ENCODE measurements at regions not wholly inside any gene's neighbourhood (a gene's known extent, or its start where the extent isn't known, plus 50 kb on each side); places are given as distances from the start of the nearest gene placed in this dataset.
"Not testable (repeated sequence)": the region's sequence is repeated elsewhere in the genome, so short reads cannot be mapped to it uniquely, and the experiment has no call there.

DNA sequence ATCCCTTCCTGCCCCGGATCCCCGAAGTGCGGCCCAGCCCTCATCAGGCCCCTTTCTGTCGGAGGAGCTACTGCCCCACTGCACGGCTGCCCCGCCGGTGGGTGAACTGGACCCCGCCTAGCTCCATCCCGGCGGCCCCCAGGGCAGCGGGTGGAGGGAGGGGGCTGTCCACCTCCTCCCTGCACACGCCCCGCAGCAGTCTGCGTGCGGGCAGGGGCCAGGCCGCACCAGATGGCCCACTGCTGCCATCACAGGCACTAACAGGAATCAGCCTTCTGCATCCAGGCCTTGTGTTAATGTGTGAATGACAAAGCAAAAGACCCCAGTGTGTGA is 54.9 kb upstream of the UNC93A start:
- TF ChIP-seq POLR2A (IDR thresholded peaks at IDR 0.05) (no peak), POLR2AphosphoS5 (IDR thresholded peaks at IDR 0.05) (no peak), EP300 (IDR thresholded peaks at IDR 0.05; ENCODE audit: low read depth) (no peak)
- TF ChIP-seq, protein P1, sequence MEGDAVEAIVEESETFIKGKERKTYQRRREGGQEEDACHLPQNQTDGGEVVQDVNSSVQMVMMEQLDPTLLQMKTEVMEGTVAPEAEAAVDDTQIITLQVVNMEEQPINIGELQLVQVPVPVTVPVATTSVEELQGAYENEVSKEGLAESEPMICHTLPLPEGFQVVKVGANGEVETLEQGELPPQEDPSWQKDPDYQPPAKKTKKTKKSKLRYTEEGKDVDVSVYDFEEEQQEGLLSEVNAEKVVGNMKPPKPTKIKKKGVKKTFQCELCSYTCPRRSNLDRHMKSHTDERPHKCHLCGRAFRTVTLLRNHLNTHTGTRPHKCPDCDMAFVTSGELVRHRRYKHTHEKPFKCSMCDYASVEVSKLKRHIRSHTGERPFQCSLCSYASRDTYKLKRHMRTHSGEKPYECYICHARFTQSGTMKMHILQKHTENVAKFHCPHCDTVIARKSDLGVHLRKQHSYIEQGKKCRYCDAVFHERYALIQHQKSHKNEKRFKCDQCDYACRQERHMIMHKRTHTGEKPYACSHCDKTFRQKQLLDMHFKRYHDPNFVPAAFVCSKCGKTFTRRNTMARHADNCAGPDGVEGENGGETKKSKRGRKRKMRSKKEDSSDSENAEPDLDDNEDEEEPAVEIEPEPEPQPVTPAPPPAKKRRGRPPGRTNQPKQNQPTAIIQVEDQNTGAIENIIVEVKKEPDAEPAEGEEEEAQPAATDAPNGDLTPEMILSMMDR (IDR thresholded peaks at IDR 0.05), result no peak
- in situ Hi-C loops (cut with MboI; ENCODE audit: low pct_ligation_motif_present in 1 of 4, low pct_unique_long_range_greater_than_20kb in 1 of 4, low sequenced_read_pairs in 3 of 4), result no loop called here
- Histone ChIP-seq H3K27me3 (peaks cover 14% of the 10 kb centered on the region), H3K9me3 (no peaks in the 10 kb centered on the region), H3K27ac (no peak overlapping the region), H3K4me3 (no peak overlapping the region), H3K36me3 (no peaks in the 10 kb centered on the region), H3K4me1 (no peaks in the 10 kb centered on the region)
- intact Hi-C loops (cut with DNase I; ENCODE audit: low total_unique reads), result no loop called here
- 100% methylated on average over 1 of the region's 16 CpGs; no CpG with 5 or more reads in 1 of the 2 donors for WGBS, 2 donors (ENCODE audit: low coverage in 1 of 2)
- DNase-seq, result no peak

DNA sequence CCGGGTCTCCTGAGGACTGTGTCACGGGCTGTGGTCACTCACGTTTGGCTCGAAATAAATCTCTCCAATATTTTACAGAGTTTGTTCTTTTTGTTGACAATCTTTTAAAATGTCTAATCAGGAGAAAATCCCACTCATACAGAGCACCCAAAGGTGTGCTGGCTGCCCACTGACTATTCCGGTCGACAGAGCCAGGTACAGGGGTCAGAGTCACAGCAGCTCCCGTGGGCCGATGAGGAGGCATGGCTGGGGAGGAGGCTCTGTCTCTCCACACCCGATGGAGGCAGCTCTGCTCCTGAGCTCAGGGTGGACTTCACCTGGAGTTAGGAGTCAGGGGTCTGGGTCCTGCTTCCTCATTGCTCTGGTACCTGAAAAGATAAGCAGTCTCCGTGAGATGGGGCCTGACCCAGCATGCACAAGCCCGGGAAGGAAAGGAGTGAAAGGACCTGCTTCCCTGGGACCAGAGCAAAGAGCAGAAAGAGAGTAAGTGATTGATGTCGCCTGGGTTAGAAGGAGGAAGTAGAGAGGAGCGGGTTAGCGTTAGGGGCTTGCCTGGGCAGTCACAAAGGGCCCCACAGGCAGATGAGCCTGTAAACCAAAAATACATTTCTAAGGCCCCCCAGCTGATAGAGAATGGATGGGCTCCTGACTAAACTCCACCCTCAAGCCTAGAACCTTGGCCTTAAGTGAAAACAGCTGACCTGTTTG is 53.5 kb upstream of the UNC93A start:
- no peak for DNase-seq
- Histone ChIP-seq H3K4me1 (peaks cover 0 to 4% (median 0%) of the 10 kb centered on the region in 4 donors), H3K4me3 (no peak overlapping the region), H3K27me3 (peaks cover 14% of the 10 kb centered on the region), H3K9me3 (no peaks in the 10 kb centered on the region), H3K36me3 (no peaks in the 10 kb centered on the region), H3K27ac (no peak overlapping the region)
- in situ Hi-C loops (cut with MboI; ENCODE audit: low pct_ligation_motif_present in 1 of 4, low pct_unique_long_range_greater_than_20kb in 1 of 4, low sequenced_read_pairs in 3 of 4), result no loop called here
- WGBS, 2 donors (ENCODE audit: low coverage in 1 of 2), result 85% methylated on average over 14 of the region's 14 CpGs; no CpG with 5 or more reads in 1 of the 2 donors
- intact Hi-C loops (cut with DNase I; ENCODE audit: low total_unique reads), result no loop called here
- TF ChIP-seq, protein P1 (IDR thresholded peaks at IDR 0.05), result no peak
- no peak for TF ChIP-seq POLR2A (IDR thresholded peaks at IDR 0.05)
- TF ChIP-seq EP300 (IDR thresholded peaks at IDR 0.05; ENCODE audit: low read depth), result no peak
- TF ChIP-seq POLR2AphosphoS5 (IDR thresholded peaks at IDR 0.05), result no peak

DNA sequence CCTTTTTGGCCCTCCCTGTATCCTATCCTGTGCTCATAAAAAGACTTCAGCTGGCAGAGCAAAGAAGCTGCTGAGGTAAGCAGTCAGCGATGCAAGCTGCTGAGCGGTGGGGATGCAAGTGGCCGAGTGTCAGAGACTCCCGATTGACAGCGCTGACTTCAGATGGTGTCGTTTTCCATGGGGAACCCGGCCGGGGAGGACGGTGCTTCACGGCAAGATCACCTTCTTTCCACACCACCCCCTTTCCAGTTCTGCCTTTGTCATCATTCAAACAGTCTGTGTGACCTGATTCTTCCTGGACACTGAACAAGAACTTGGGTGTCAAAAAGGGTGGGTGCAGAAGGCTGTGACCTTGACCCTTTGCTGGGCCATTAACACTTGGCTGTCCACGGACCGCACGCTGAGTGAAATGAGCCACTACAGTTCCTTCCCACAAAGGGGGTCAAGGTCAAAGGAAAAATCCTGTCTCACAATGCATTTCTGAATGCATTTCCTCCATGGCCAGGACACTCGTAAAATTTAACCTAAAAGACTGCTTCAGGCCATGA is 52.9 kb upstream of the UNC93A start:
- no peaks in the 10 kb centered on the region for H3K36me3 ChIP-seq
- DNase-seq, result no peak
- peaks cover 0 to 4% (median 0%) of the 10 kb centered on the region in 4 donors for H3K4me1 ChIP-seq
- intact Hi-C loops (cut with DNase I; ENCODE audit: low total_unique reads) (no loop called here), in situ Hi-C loops (cut with MboI; ENCODE audit: low pct_ligation_motif_present in 1 of 4, low pct_unique_long_range_greater_than_20kb in 1 of 4, low sequenced_read_pairs in 3 of 4) (no loop called here)
- no peak overlapping the region for H3K4me3 ChIP-seq
- no peaks in the 10 kb centered on the region for H3K9me3 ChIP-seq
- no peak overlapping the region for H3K27ac ChIP-seq
- H3K27me3 ChIP-seq, result peaks cover 14% of the 10 kb centered on the region
- WGBS, 2 donors (ENCODE audit: low coverage in 1 of 2), result 68 to 93% methylated on average over 3 to 14 of the region's 14 CpGs
- TF ChIP-seq POLR2A (IDR thresholded peaks at IDR 0.05) (no peak), POLR2AphosphoS5 (IDR thresholded peaks at IDR 0.05) (no peak), EP300 (IDR thresholded peaks at IDR 0.05; ENCODE audit: low read depth) (no peak)
- TF ChIP-seq, protein P1 (IDR thresholded peaks at IDR 0.05), result no peak

DNA sequence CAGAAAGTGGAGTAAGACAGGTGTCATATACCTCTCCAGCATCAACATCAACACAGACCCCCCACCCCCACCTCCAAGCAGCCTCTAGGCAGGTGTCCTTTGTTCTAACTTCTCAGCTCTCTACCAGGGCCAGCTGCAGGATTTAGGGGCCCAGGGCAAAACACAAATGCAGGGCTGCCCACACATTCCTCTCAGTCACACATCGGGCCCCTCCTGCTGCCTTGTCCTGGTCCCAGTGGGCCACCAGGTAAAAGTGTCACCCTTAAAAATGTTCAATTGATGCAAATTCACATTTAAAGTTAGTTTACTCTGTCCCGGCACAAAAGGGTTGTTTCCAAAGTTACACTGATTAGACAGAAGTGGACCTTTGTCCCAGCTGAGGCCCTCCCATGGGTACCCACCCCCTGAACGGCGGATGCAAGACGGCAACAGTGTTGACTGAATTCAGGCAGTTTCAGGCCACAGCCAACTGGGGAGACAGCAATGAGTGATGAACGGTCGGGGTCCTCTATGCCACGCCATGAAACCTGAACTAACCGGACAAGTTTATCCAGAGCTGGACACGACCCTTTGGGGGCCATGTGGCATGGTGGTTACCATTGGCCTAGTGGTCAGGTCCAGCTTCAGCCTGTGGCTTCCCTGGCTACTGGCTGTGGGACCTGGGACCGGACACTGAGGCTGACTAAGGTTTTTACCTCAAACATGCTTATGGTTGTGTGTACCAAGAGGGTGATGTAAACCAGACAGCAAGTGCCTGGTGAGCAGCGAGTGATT is 52.2 kb upstream of the UNC93A start:
- peaks cover 0 to 4% (median 0%) of the 10 kb centered on the region in 4 donors for H3K4me1 ChIP-seq
- no peaks in the 10 kb centered on the region for H3K36me3 ChIP-seq
- no peak overlapping the region for H3K27ac ChIP-seq
- no peak overlapping the region for H3K4me3 ChIP-seq
- DNase-seq, result no peak
- H3K9me3 ChIP-seq, result no peaks in the 10 kb centered on the region
- TF ChIP-seq, protein P1 (IDR thresholded peaks at IDR 0.05), result no peak
- TF ChIP-seq EP300 (IDR thresholded peaks at IDR 0.05; ENCODE audit: low read depth), result no peak
- TF ChIP-seq POLR2A (IDR thresholded peaks at IDR 0.05), result no peak
- TF ChIP-seq POLR2AphosphoS5 (IDR thresholded peaks at IDR 0.05), result no peak
- intact Hi-C loops (cut with DNase I; ENCODE audit: low total_unique reads), result no loop called here
- peaks cover 8% of the 10 kb centered on the region for H3K27me3 ChIP-seq
- in situ Hi-C loops (cut with MboI; ENCODE audit: low pct_ligation_motif_present in 1 of 4, low pct_unique_long_range_greater_than_20kb in 1 of 4, low sequenced_read_pairs in 3 of 4), result no loop called here
- WGBS, 2 donors (ENCODE audit: low coverage in 1 of 2), result 67 to 100% methylated on average over 1 to 12 of the region's 12 CpGs

DNA sequence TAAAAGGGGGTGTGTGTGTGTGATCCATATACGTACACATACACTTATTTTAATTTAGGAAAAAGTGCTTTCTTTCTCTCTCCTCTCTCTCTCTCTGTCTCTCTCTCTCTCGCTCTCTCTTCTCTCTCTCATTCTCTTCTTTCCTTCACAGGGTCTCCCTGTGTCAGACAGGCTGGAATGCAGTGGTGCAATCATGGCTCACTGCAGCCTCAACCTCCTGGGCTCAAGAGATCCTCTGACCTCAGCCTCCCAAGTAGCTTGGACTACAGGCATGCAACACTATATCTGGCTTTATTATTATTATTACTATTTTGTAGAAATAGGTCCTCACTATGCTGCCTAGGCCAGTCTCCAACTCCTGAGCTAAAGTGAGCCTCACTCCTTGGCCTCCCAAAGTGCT is 51.6 kb upstream of the UNC93A start:
- H3K27ac ChIP-seq; H3K36me3 ChIP-seq; H3K4me1 ChIP-seq; H3K9me3 ChIP-seq; H3K27me3 ChIP-seq; H3K4me3 ChIP-seq; intact Hi-C loops (cut with DNase I; ENCODE audit: low total_unique reads); in situ Hi-C loops (cut with MboI; ENCODE audit: low pct_ligation_motif_present in 1 of 4, low pct_unique_long_range_greater_than_20kb in 1 of 4, low sequenced_read_pairs in 3 of 4); DNase-seq: not testable (repeated sequence)
- WGBS, 2 donors (ENCODE audit: low coverage in 1 of 2), result 84 to 100% methylated on average over 2 of the region's 2 CpGs

Data from transverse colon (tissue), 4 donors.